Uterus (tissue), 2 donors: ENCODE measurements at regions not wholly inside any gene's neighbourhood (a gene's known extent, or its start where the extent isn't known, plus 50 kb on each side); places are given as distances from the start of the nearest gene placed in this dataset.
"Not testable (repeated sequence)": the region's sequence is repeated elsewhere in the genome, so short reads cannot be mapped to it uniquely, and the experiment has no call there.

Source experiments
- POLR2A ChIP-seq, 2 donors: fragments of 450-650 bp; IDR thresholded peaks; one replicate each; pipeline ENCODE4 v1.6.1; 2016; ENCODE audit warnings: antibody characterized with exemption in 2 of 2, mild to moderate bottlenecking in 1 of 2, moderate library complexity in 1 of 2
- TF ChIP-seq, protein P1 (sequence below), 4 experiments: fragments of 200-600 bp in 2 of 4; fragments of 450-650 bp in 2 of 4; sonication (generic) in 2 of 4; IDR thresholded peaks; one replicate each; pipeline ENCODE4 v1.5.1; 2016 to 2019; ENCODE audit warnings: antibody characterized with exemption in 4 of 4, mild to moderate bottlenecking in 2 of 4, moderate library complexity in 1 of 4

DNA sequence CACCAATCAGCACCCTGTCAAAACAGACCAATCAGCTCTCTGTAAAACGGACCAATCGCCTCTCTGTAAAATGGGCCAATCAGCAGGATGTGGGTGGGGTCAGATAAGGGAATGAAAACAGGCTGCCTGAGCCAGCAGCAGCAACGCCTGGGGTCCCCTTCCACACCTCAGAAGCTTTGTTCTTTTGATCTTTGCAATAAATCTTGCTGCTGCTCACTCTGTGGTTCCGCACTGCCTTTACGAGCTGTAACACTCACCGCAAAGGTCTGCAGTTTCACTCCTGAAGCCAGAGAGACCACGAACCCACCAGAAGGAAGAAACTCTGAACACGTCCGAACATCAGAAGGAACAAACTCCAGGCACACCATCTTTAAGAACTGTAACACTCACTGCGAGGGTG, 251.4 kb downstream of the ZIC4 start:
- TF ChIP-seq POLR2A (IDR thresholded peaks at IDR 0.05): not testable (repeated sequence)
- TF ChIP-seq, protein P1, sequence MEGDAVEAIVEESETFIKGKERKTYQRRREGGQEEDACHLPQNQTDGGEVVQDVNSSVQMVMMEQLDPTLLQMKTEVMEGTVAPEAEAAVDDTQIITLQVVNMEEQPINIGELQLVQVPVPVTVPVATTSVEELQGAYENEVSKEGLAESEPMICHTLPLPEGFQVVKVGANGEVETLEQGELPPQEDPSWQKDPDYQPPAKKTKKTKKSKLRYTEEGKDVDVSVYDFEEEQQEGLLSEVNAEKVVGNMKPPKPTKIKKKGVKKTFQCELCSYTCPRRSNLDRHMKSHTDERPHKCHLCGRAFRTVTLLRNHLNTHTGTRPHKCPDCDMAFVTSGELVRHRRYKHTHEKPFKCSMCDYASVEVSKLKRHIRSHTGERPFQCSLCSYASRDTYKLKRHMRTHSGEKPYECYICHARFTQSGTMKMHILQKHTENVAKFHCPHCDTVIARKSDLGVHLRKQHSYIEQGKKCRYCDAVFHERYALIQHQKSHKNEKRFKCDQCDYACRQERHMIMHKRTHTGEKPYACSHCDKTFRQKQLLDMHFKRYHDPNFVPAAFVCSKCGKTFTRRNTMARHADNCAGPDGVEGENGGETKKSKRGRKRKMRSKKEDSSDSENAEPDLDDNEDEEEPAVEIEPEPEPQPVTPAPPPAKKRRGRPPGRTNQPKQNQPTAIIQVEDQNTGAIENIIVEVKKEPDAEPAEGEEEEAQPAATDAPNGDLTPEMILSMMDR (IDR thresholded peaks at IDR 0.05): not testable (repeated sequence)
